Activated CD4-positive, CD25-positive, alpha-beta regulatory T cell treated with anti-CD3 and anti-CD28 coated beads, Interleukin-2, amount 50 U/mL, for 16 hours (primary cell): ENCODE measurements at regions not wholly inside any gene's neighbourhood (a gene's known extent, or its start where the extent isn't known, plus 50 kb on each side); places are given as distances from the start of the nearest gene placed in this dataset.
"Not testable (repeated sequence)": the region's sequence is repeated elsewhere in the genome, so short reads cannot be mapped to it uniquely, and the experiment has no call there.

Experiments
- DNase-seq: peaks from one replicate; pipeline ENCODE4 v3.0.0-alpha.2; 2020; ENCODE audit warnings: low read depth, low spot score

- DNase-seq, result no peak
Observed at GRCh38 chr13:48843630-48844380, 131.9 kb upstream of the FNDC3A start.

- DNase-seq, result no peak
Observed at GRCh38 chr13:48844676-48845075, 131.0 kb upstream of the FNDC3A start.

- DNase-seq, result no peak
Observed at GRCh38 chr13:48849515-48849914, 126.2 kb upstream of the FNDC3A start.

- DNase-seq, result no peak
Observed at GRCh38 chr13:48851707-48852106, 124.0 kb upstream of the FNDC3A start.

- no peak for DNase-seq
Observed at GRCh38 chr13:48852911-48853727, 122.6 kb upstream of the FNDC3A start.

GRCh38 chr13:48853728-48854102, 122.0 kb upstream of the FNDC3A start:
- DNase-seq, result no peak

- DNase-seq, result no peak
Observed at GRCh38 chr13:48857576-48857975, 118.1 kb upstream of the FNDC3A start.

GRCh38 chr13:48858122-48858902, 117.4 kb upstream of the FNDC3A start:
- DNase-seq, result no peak

GRCh38 chr13:48859272-48860105, 116.2 kb upstream of the FNDC3A start:
- DNase-seq, result no peak

GRCh38 chr13:48860364-48860763, 115.3 kb upstream of the FNDC3A start:
- no peak for DNase-seq

GRCh38 chr13:48862572-48862971, 113.1 kb upstream of the FNDC3A start:
- no peak for DNase-seq

- DNase-seq, result no peak
Observed at GRCh38 chr13:48864100-48864499, 111.6 kb upstream of the FNDC3A start.

- no peak for DNase-seq
Observed at GRCh38 chr13:48866249-48866648, 109.5 kb upstream of the FNDC3A start.

- DNase-seq, result no peak
Observed at GRCh38 chr13:48873081-48873480, 102.6 kb upstream of the FNDC3A start.

- DNase-seq, result no peak
Observed at GRCh38 chr13:48873587-48873986, 102.1 kb upstream of the FNDC3A start.

- DNase-seq, result no peak
Observed at GRCh38 chr13:48874165-48874564, 101.5 kb upstream of the FNDC3A start.

- no peak for DNase-seq
Observed at GRCh38 chr13:48875047-48875446, 100.7 kb upstream of the FNDC3A start.

GRCh38 chr13:48876289-48876688, 99.4 kb upstream of the FNDC3A start:
- DNase-seq, result no peak

GRCh38 chr13:48879432-48879831, 96.3 kb upstream of the FNDC3A start:
- DNase-seq, result no peak

- no peak for DNase-seq
Observed at GRCh38 chr13:48879854-48880253, 95.9 kb upstream of the FNDC3A start.

GRCh38 chr13:48883786-48884185, 91.9 kb upstream of the FNDC3A start:
- DNase-seq, result not testable (repeated sequence)
